ENCODE measurements at regions not wholly inside any gene's neighbourhood (a gene's known extent, or its start where the extent isn't known, plus 50 kb on each side); places are given as distances from the start of the nearest gene placed in this dataset.

GRCh38 chr10:61128196-61128595 lies 184.2 kb upstream of the RHOBTB1 start:
- DNase-seq: no peak
- peaks cover 0 to 1% (median 0%) of the 10 kb centered on the region in 6 donors for H3K9me3 Mint-ChIP-seq
- no peaks in the 10 kb centered on the region for H3K36me3 Mint-ChIP-seq
- H3K4me3 Mint-ChIP-seq: no peak overlapping the region
- peaks cover 2 to 17% of the 10 kb centered on the region in 2 donors for H3K4me1 Mint-ChIP-seq
- H3K27ac Mint-ChIP-seq: no peak overlapping the region
- H3K27me3 Mint-ChIP-seq (ENCODE audit: low read depth in 3 of 3): peaks cover 1 to 11% (median 6%) of the 10 kb centered on the region in 3 donors

GRCh38 chr10:61125560-61126170 lies 181.7 kb upstream of the RHOBTB1 start:
- no peak overlapping the region for H3K27ac Mint-ChIP-seq
- H3K27me3 Mint-ChIP-seq (ENCODE audit: low read depth in 3 of 3): peaks cover 3 to 6% (median 6%) of the 10 kb centered on the region in 3 donors
- peaks cover 2 to 17% of the 10 kb centered on the region in 2 donors for H3K4me1 Mint-ChIP-seq
- DNase-seq: no peak
- H3K4me3 Mint-ChIP-seq: no peak overlapping the region
- peaks cover 0 to 1% (median 0%) of the 10 kb centered on the region in 6 donors for H3K9me3 Mint-ChIP-seq
- no peaks in the 10 kb centered on the region for H3K36me3 Mint-ChIP-seq

GRCh38 chr10:61124756-61125530 lies 181.0 kb upstream of the RHOBTB1 start:
- Mint-ChIP-seq H3K9me3 (peaks cover 0 to 1% (median 0%) of the 10 kb centered on the region in 6 donors), H3K4me3 (no peak overlapping the region), H3K27me3 (ENCODE audit: low read depth in 3 of 3) (peaks cover 3 to 6% (median 4%) of the 10 kb centered on the region in 3 donors), H3K4me1 (peaks cover 2 to 17% of the 10 kb centered on the region in 2 donors), H3K36me3 (no peaks in the 10 kb centered on the region), H3K27ac (no peak overlapping the region)
- no peak for DNase-seq

DNA sequence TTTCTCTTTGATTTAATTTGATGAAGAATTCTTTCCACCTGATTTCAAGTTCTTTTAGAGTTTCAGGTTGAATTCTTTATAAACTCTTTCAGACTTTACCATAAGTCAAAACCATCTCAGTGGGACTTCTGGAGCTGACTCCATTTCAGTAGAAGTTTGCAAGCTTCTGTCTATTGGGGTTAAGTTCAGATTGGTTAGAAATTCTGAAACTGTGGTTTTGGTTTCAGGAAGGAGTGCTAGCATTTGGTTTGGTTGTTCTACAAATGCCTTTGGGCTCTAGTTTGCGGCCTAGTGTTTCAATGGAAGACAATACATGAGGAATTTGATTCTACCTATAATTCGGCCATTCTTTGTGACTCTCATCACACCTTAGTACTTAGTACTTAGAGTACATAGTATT lies 176.8 kb upstream of the RHOBTB1 start:
- H3K27me3 Mint-ChIP-seq (ENCODE audit: low read depth in 3 of 3): peaks cover 0 to 5% (median 1%) of the 10 kb centered on the region in 3 donors
- no peaks in the 10 kb centered on the region for H3K36me3 Mint-ChIP-seq
- H3K4me3 Mint-ChIP-seq: no peak overlapping the region
- no peak for DNase-seq
- H3K27ac Mint-ChIP-seq: no peak overlapping the region
- no peaks in the 10 kb centered on the region for H3K9me3 Mint-ChIP-seq
- H3K4me1 Mint-ChIP-seq: peaks cover 2 to 6% of the 10 kb centered on the region in 2 donors

GRCh38 chr10:61119573-61119972 lies 175.6 kb upstream of the RHOBTB1 start:
- Mint-ChIP-seq H3K4me3 (no peak overlapping the region), H3K4me1 (no peaks in the 10 kb centered on the region), H3K36me3 (no peaks in the 10 kb centered on the region), H3K27me3 (ENCODE audit: low read depth in 3 of 3) (peaks cover 0 to 5% (median 1%) of the 10 kb centered on the region in 3 donors), H3K9me3 (no peaks in the 10 kb centered on the region), H3K27ac (no peak overlapping the region)
- no peak for DNase-seq

DNA sequence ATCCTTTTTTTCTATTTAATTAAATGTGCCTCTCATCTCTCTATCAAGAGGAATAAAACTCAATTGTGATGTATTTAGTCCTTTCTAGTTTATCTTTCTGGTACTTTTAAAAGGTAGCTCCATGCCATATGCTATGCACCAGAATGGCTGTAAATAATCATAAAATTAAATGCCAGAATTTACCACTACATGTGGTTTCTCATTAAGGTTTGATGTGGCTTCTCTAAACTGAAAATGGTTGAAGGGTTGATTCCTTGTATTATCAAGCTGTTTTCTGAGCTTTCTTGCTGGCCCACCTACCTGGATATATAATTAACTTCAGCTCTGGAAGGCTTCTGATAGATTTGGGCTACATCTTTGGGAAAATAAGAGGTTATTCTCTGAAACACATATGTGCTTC lies 171.9 kb upstream of the RHOBTB1 start:
- no peak for DNase-seq
- H3K27me3 Mint-ChIP-seq (ENCODE audit: low read depth in 3 of 3): peaks cover 0 to 2% (median 2%) of the 10 kb centered on the region in 3 donors
- no peaks in the 10 kb centered on the region for H3K9me3 Mint-ChIP-seq
- H3K27ac Mint-ChIP-seq: no peak overlapping the region
- H3K4me1 Mint-ChIP-seq: no peaks in the 10 kb centered on the region
- no peaks in the 10 kb centered on the region for H3K36me3 Mint-ChIP-seq
- H3K4me3 Mint-ChIP-seq: no peak overlapping the region

- no peaks in the 10 kb centered on the region for H3K36me3 Mint-ChIP-seq
These were observed 168.8 kb upstream of the RHOBTB1 start for GRCh38 chr10:61112771-61113170.

DNA sequence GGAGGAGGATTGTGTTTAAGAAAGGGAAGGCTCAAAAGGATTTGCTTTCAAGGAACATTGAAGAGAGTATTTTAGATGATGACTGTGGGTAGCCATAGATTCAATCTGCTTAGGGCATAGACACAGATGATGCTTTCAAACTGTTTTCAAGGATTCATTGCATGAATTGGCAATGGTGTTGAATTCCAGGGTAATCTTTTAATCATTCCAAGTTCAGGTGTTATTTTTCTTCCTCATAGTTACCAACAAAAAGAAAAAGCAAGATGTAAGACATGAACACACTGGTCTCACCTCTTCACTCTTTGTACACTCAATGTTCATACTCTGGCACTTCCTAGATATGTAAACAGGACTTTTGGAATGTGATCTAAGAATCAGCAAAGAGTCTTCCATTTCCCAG lies 167.0 kb upstream of the RHOBTB1 start:
- Mint-ChIP-seq H3K27me3 (ENCODE audit: low read depth in 3 of 3) (peaks cover 0 to 2% (median 2%) of the 10 kb centered on the region in 3 donors), H3K27ac (no peak overlapping the region), H3K4me1 (no peaks in the 10 kb centered on the region), H3K36me3 (no peaks in the 10 kb centered on the region), H3K9me3 (peaks cover 0 to 5% (median 0%) of the 10 kb centered on the region in 6 donors), H3K4me3 (no peak overlapping the region)
- no peak for DNase-seq

More at GRCh38 chr10:61112771-61113170, 168.8 kb upstream of the RHOBTB1 start:
- no peak for DNase-seq
- H3K4me3 Mint-ChIP-seq: no peak overlapping the region
- H3K27ac Mint-ChIP-seq: no peak overlapping the region
- H3K4me1 Mint-ChIP-seq: no peaks in the 10 kb centered on the region
- H3K9me3 Mint-ChIP-seq: no peaks in the 10 kb centered on the region
- peaks cover 0 to 2% (median 2%) of the 10 kb centered on the region in 3 donors for H3K27me3 Mint-ChIP-seq (ENCODE audit: low read depth in 3 of 3)

DNA sequence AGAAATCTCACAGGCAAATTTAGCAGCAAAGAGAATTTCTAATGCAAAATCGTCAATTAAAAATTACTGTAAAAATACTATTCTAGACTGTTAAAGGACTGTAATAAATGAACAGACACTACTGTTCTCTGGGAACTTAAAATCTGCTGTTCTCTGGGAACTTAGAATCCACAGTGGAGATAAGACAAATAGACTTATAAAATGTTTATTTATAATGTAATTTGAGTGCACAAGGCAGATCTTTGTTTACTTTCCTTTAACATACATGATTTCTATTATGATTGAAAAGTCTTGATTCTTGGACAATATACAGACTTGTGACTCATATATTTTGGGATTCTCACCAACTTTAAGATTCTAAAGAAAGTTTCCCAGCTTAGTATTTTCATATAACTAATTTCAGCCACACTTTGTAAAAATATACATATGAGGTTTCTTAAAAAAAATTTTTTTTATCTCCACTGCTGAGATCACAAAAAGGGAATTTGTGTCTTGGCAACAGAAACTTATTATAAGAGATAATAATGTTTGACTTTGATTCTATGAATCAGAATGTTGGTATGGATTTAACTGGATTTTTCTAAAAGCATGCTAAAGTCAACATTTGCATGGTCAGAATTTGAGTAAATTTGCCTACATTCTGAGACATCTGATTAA lies 166.3 kb upstream of the RHOBTB1 start:
- H3K27me3 Mint-ChIP-seq (ENCODE audit: low read depth in 3 of 3): peaks cover 0 to 2% (median 2%) of the 10 kb centered on the region in 3 donors
- no peaks in the 10 kb centered on the region for H3K4me1 Mint-ChIP-seq
- no peaks in the 10 kb centered on the region for H3K36me3 Mint-ChIP-seq

GRCh38 chr10:61108915-61109314 lies 164.9 kb upstream of the RHOBTB1 start:
- H3K27me3 Mint-ChIP-seq (ENCODE audit: low read depth in 3 of 3): peaks cover 0 to 2% (median 2%) of the 10 kb centered on the region in 3 donors
- H3K36me3 Mint-ChIP-seq: no peaks in the 10 kb centered on the region
- peaks cover 0 to 5% (median 0%) of the 10 kb centered on the region in 6 donors for H3K9me3 Mint-ChIP-seq
- H3K4me3 Mint-ChIP-seq: no peak overlapping the region
- no peak overlapping the region for H3K27ac Mint-ChIP-seq
- no peak for DNase-seq
- H3K4me1 Mint-ChIP-seq: peaks cover 0 to 10% of the 10 kb centered on the region in 2 donors

More for the DNA sequence above, 166.3 kb upstream of the RHOBTB1 start:
- Mint-ChIP-seq H3K27ac (no peak overlapping the region), H3K9me3 (peaks cover 0 to 5% (median 0%) of the 10 kb centered on the region in 6 donors), H3K4me3 (no peak overlapping the region)
- DNase-seq: no peak

GRCh38 chr10:61100887-61101286 lies 156.9 kb upstream of the RHOBTB1 start:
- Mint-ChIP-seq H3K27ac (no peak overlapping the region), H3K27me3 (ENCODE audit: low read depth in 3 of 3) (peaks cover 0 to 6% (median 1%) of the 10 kb centered on the region in 3 donors), H3K4me1 (peaks cover 0 to 15% of the 10 kb centered on the region in 2 donors), H3K36me3 (no peaks in the 10 kb centered on the region), H3K4me3 (no peak overlapping the region), H3K9me3 (peaks cover 0 to 4% (median 0%) of the 10 kb centered on the region in 6 donors)
- no peak for DNase-seq

DNA sequence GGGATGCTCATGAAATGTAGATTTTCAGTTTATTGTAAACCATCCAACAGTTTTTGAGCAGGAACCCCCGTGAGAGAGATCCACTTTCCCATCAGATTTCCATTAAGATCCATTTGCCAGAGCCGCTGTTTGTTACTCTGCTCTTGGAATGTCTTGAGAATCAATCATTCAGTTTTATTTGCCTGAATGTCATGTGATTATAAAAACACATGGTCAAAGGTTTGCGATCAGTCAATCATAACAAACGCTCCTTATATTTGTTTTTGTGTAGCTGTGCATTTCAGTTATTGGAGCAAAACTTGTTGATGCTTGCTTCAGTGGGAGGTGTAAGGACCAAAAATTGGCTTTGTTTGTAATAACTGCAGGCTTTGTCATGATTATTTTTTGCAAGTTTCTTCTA lies 155.8 kb upstream of the RHOBTB1 start:
- DNase-seq: no peak
- peaks cover 0 to 11% of the 10 kb centered on the region in 2 donors for H3K4me1 Mint-ChIP-seq
- peaks cover 0 to 4% (median 0%) of the 10 kb centered on the region in 6 donors for H3K9me3 Mint-ChIP-seq
- H3K4me3 Mint-ChIP-seq: no peak overlapping the region
- no peaks in the 10 kb centered on the region for H3K36me3 Mint-ChIP-seq
- no peak overlapping the region for H3K27ac Mint-ChIP-seq
- peaks cover 0 to 6% (median 1%) of the 10 kb centered on the region in 3 donors for H3K27me3 Mint-ChIP-seq (ENCODE audit: low read depth in 3 of 3)

DNA sequence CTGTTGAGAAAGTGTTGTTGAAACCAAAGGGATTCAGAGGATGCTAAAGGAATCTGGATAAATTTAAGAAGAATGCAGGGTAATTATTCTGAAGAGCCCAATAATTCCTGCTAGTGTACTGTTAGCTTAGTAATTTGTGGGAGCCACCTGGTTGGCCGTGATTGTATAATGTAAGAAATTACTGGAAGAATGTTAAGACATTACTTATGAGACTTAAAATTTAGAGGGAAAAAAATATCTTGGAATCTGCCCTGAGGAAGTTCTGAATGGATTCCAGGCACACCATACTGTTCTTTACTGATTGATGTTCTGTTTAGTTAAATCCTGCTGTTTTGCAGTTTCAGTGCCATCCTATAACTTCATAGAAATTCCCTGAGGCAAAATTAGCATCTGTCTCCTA lies 155.0 kb upstream of the RHOBTB1 start:
- H3K27ac Mint-ChIP-seq: no peak overlapping the region
- peaks cover 0 to 4% (median 0%) of the 10 kb centered on the region in 6 donors for H3K9me3 Mint-ChIP-seq
- DNase-seq: no peak
- no peaks in the 10 kb centered on the region for H3K36me3 Mint-ChIP-seq
- peaks cover 0 to 6% (median 1%) of the 10 kb centered on the region in 3 donors for H3K27me3 Mint-ChIP-seq (ENCODE audit: low read depth in 3 of 3)
- H3K4me3 Mint-ChIP-seq: no peak overlapping the region
- peaks cover 0 to 6% of the 10 kb centered on the region in 2 donors for H3K4me1 Mint-ChIP-seq

- peaks cover 0 to 6% of the 10 kb centered on the region in 2 donors for H3K4me1 Mint-ChIP-seq
- no peaks in the 10 kb centered on the region for H3K36me3 Mint-ChIP-seq
- peaks cover 0 to 7% (median 0%) of the 10 kb centered on the region in 6 donors for H3K9me3 Mint-ChIP-seq
- DNase-seq: no peak
- no peak overlapping the region for H3K4me3 Mint-ChIP-seq
- no peak overlapping the region for H3K27ac Mint-ChIP-seq
- H3K27me3 Mint-ChIP-seq (ENCODE audit: low read depth in 3 of 3): peaks cover 0 to 2% (median 1%) of the 10 kb centered on the region in 3 donors
These were observed 153.0 kb upstream of the RHOBTB1 start for GRCh38 chr10:61097026-61097425.
